LHCN-M2 (cell line): ENCODE measurements at regions not wholly inside any gene's neighbourhood (a gene's known extent, or its start where the extent isn't known, plus 50 kb on each side); places are given as distances from the start of the nearest gene placed in this dataset.

Source experiments
- DNase-seq: peaks from one replicate; pipeline ENCODE4 v3.0.0-alpha.2; 2012; ENCODE audit warnings: low read depth

- no peak for DNase-seq
Observed at GRCh38 chr13:34458756-34459715, 483.0 kb upstream of the NBEA start.

GRCh38 chr13:34459856-34460255, 482.2 kb upstream of the NBEA start:
- DNase-seq = peak; percentile 4

GRCh38 chr13:34462843-34463242, 479.2 kb upstream of the NBEA start:
- peak; percentile 83 for DNase-seq

- DNase-seq = peak; percentile 4
Observed at GRCh38 chr13:34464011-34464410, 478.1 kb upstream of the NBEA start.

GRCh38 chr13:34465423-34465922, 476.6 kb upstream of the NBEA start:
- no peak for DNase-seq

GRCh38 chr13:34466301-34466700, 475.8 kb upstream of the NBEA start:
- DNase-seq = no peak

GRCh38 chr13:34467450-34468083, 474.5 kb upstream of the NBEA start:
- DNase-seq = no peak

GRCh38 chr13:34469196-34469986, 472.7 kb upstream of the NBEA start:
- DNase-seq = no peak

GRCh38 chr13:34474187-34474868, 467.7 kb upstream of the NBEA start:
- no peak for DNase-seq

GRCh38 chr13:34478376-34478775, 463.7 kb upstream of the NBEA start:
- no peak for DNase-seq

- DNase-seq = no peak
Observed at GRCh38 chr13:34502011-34502410, 440.1 kb upstream of the NBEA start.

- no peak for DNase-seq
Observed at GRCh38 chr13:34502621-34503020, 439.4 kb upstream of the NBEA start.

- no peak for DNase-seq
Observed at GRCh38 chr13:34506796-34507195, 435.3 kb upstream of the NBEA start.

- DNase-seq = no peak
Observed at GRCh38 chr13:34507630-34508029, 434.4 kb upstream of the NBEA start.

GRCh38 chr13:34512817-34513216, 429.3 kb upstream of the NBEA start:
- no peak for DNase-seq

GRCh38 chr13:34513526-34513925, 428.5 kb upstream of the NBEA start:
- DNase-seq = peak; percentile 49

GRCh38 chr13:34515201-34515600, 426.9 kb upstream of the NBEA start:
- DNase-seq = no peak

GRCh38 chr13:34521171-34521570, 420.9 kb upstream of the NBEA start:
- DNase-seq = no peak

- DNase-seq = peak; percentile 34
Observed at GRCh38 chr13:34522808-34523207, 419.3 kb upstream of the NBEA start.

GRCh38 chr13:34523406-34523805, 418.7 kb upstream of the NBEA start:
- DNase-seq = peak; percentile 33

- DNase-seq = no peak
Observed at GRCh38 chr13:34533941-34534340, 408.1 kb upstream of the NBEA start.
